RCC 7860 (cell line): ENCODE measurements at regions not wholly inside any gene's neighbourhood (a gene's known extent, or its start where the extent isn't known, plus 50 kb on each side); places are given as distances from the start of the nearest gene placed in this dataset.
"Not testable (repeated sequence)": the region's sequence is repeated elsewhere in the genome, so short reads cannot be mapped to it uniquely, and the experiment has no call there.

Experiments used
- DNase-seq: peaks from one replicate; pipeline ENCODE4 v3.0.0-alpha.2; 2015; ENCODE audit warnings: low spot score
- FAIRE-seq: peaks from 2 replicates; lab custom pipeline; 2012; peaks lifted over from hg19 to GRCh38; lab: Jason Lieb, UNC

DNA sequence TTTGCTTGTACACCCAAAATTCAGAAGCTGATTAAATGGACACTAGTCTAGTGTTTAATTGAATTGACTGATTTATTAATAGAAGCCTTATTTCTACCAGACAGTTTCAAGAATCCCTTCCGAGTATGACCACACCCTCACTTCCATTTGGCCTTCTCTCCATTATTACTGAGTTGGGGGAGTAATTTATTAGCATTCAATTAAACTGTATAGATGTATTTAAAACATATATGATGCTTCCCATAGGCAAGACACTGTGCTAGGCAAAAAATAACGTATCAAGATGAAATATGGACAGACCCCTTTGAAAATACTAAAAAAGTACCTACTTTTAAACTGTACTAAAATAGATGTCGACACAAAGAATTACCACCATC lies 112.9 kb upstream of the PHACTR1 start:
- no peak for FAIRE-seq
- DNase-seq = no peak

DNA sequence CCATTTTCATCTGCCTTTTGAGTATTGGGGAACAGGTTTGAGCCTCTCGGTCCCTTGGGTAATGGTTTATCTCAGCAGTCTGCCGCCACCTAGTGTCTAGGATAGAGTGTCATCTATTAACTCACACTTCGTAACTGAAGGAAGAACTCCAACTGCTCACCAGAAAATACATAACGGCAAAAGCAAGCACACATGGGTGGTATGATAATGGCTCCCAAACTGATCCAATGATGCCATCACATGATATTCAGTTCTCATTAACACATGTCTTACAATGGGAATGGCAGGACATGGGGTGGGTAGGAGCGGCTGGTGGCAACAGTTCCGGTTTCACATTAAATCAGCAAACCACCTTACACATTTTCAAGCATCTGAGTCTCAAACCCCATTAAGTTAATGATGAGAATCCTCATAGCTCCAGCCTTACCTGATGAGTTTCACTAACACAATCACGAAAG lies 110.7 kb upstream of the PHACTR1 start:
- DNase-seq = peak; percentile 60
- peak; percentile 59 for FAIRE-seq

DNA sequence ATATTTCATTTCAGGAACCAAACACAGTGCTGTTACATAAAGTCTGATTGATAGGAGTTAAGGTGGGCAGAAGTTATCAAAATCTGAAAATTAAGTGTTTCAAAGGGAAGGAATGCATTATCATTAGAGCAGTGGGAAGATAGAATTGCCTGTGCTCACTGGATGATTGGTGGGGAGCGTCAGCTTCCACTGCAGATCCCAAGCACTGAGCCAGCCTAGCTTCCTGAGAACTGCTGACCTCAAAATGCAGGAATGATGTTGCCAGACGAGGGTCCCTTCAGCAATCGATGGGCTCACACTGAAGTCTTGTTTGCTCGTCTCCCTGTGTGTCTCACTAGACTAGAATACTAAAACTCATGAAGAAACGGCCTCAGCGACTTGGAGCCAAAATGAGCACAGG lies 110.0 kb upstream of the PHACTR1 start:
- DNase-seq (no peak), FAIRE-seq (no peak)

DNA sequence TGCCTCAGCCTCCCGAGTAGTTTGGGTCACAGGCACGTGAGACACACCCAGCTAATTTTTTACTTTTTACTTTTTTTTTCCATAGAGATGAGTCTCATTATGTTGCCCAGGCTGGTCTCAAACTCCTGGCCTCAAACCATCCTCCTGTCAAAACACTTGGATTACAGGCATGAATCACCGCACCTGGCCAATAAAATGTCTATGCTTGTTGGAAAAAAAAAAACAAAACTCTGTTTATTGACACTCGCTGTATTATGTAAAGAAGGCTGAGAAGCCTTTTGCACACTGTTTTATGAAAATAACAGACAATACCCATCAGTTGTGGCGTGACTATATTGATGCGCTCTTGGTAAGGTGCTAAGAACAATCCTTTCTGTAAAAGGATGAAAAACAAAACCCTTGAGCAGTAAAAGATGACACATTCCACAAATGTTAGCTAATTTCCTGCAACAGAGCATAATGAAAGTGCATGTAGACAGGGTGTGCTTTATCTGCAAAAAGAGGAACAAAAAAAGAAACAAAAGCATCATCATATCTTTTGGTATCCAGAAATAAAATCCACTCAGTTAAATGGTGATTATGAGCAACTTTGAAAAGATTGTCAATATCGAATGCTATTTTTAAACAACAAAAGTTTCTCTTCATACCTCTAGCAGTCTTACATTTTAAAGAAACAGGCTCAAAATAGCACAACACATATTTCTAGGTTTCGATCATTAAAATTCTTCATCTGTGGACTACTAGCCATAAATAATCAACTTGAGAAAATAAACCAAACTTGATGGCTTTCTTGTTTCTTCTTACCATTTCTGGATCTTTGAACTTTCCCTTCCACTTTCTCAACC lies 108.3 kb upstream of the PHACTR1 start:
- no peak for FAIRE-seq
- DNase-seq = peak; percentile 16

DNA sequence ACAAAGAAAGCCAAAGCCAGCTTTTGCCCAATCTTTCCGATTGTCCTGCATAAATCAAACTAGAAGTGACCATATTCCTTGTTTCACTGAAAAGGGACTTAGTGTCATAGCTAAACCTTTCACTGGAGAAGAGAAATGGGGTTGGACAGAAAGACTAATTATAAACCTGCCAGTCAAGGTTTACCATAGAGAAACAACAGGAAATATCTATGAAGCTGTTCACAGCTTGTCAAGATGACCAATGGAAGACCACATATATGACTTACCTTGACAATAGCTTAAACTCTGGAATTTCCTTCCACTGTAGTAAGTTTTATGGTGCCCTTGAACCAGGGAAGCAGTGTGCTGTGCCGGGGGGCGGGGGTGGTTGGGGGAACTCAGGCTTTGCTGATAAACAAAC lies 107.7 kb upstream of the PHACTR1 start:
- FAIRE-seq (no peak), DNase-seq (no peak)

DNA sequence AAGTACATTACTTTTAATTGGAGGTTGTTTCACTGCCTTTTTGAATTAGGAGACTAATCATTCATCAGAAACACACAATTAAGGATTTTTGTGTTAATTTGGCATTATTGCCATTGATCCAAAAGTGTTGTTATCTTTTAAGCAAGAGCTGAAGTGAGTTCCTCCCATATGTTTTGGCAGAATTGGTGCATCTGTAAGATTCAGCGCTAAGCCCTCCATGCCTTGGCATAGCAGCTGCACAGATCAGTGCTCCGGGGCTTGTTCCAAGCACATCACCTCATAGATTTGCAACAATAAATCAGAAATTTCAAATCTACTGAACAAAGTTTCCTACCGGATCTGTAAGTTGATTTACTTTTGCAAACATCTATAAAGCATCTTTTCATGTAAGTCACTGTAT lies 106.8 kb upstream of the PHACTR1 start:
- no peak for FAIRE-seq
- DNase-seq = no peak

DNA sequence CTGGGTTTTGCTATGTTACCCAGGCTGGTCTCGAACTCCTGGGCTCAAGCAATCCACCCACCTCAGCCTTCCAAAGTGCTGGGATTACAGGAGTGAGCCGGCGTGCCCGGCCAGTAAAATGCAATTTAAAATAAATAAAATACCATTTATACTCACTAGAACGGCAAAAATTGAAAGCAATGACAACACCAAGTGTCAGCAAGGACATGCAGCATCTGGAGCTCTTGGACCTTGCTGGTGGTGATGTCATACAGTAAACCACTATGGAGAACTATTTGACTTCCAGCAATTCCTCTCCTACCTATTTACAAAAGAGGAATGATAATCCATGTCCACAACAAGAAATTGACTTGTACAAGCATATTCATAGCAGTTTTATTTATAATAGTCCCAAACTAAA lies 105.7 kb upstream of the PHACTR1 start:
- DNase-seq (no peak), FAIRE-seq (no peak)

DNA sequence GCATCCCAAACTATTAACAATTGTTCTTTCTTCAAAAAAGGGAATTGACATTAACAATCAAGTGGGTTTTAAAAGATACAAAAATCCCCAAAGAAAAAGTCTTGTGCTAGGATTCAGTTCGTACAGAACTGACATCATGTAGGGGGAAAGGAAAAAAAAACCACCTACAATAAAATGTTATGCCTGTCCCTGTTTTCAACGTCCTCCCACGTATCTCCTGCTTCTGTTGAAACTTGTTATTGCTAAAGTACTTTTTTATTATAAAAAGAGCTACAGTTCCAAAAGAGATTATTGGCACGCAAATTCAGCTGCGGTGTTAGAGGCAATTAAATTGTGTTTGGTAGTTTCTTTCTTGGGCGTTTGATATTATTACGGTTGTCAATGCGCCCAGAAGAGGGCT lies 102.8 kb upstream of the PHACTR1 start:
- FAIRE-seq (no peak), DNase-seq (no peak)

DNA sequence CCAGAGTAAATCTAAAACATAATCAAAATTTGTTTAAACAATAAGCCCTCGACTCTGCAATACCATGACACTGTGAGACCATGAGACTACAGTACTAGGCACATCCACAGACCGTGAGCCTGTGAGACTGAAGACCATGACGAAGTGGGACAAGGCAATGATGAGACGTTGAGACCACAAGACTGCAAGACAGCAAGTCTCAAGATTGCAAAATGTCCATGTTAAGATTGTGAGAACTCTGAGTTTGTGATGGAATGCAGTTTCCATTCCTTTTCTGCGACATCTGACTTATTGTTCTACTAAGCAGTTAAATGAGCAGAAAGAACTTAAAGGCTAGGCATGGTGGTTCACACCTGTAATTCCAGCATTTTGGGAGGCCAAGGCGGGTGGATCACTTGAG lies 102.1 kb upstream of the PHACTR1 start:
- FAIRE-seq (no peak), DNase-seq (no peak)

DNA sequence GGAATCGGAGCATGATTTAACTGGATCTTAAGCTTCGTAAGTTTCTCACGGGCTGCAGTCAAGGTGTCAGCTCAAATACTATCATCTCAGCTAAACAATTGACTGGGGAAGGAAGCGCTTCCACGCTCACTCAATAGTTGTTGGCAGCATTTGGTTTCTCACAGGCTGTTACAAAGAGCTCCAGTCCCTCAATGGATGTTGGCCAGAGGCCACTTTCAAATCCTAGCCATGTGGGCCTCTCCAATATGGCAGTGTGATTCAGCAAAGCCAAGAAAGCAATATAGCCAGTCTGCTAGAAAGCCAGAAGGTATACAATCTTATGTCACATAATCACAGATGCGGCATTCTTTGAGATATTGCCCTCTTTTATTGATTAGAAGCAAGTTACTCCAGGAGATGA lies 98.3 kb upstream of the PHACTR1 start:
- DNase-seq = no peak
- FAIRE-seq = no peak

DNA sequence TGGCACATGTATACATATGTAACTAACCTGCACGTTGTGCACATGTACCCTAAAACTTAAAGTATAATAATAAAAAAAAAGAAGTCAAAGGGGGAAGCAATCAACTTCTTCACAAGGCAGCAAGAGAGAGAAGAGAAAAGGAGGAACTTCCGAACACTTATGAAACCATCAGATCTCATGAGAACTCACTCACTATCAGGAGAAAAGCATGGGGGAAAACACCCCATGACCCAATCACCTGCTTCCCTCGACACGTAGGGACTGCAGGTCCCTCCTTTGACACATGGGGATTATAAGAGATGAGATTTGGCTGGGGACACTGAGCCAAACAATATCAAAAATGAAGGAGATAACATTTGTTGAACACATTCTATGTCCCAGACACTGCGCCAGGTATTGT lies 94.8 kb upstream of the PHACTR1 start:
- DNase-seq (no peak), FAIRE-seq (no peak)

DNA sequence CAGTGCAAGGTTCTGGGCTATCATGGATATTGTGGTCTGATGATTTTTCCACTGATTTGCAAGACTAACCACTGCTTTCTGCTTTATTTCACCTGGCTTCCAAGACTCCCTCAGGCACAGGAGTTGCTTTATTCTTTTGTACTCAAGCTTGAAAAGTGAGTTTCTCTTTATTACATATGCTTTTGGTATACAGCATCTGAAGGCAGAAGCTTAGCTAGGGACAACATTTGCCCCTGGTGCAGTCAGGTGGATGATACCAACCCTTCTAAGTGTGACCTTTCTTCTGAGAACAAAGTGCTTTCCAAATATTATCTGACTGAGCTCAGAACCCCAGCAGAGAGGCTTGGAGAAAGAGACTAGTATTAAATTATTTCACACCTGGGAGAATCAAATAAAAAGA lies 94.0 kb upstream of the PHACTR1 start:
- DNase-seq = no peak
- no peak for FAIRE-seq

DNA sequence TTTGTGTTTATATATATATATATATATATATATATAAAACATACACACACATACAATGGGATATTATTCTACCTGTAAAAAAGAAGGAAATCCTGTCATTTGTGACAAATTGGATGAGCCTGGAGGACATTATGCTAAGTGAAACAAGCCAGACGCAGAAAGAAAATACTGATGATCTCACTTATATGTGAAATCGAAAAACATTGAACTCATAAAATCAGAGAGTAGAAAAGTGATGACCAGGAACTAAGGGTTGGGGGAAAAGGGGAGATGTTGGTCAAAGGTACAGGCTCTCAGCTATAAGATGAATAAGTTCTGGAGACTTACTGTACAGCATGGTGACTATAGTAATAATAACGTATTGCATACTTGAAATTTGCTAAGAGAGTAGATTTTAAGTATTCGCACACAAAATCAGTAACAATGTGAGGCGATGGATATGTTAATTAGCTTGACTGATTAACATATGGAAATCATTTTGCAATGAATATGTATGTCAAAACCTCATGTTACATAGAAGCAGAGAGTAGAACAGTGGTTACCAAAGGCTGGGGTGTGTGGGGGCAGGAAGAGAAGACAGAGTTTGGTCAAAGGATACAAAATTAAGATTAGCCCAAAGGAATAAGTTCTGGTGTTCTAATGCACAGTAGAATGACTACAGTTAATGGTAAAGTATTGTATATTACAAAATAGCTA lies 92.3 kb upstream of the PHACTR1 start:
- DNase-seq = no peak
- FAIRE-seq = no peak

DNA sequence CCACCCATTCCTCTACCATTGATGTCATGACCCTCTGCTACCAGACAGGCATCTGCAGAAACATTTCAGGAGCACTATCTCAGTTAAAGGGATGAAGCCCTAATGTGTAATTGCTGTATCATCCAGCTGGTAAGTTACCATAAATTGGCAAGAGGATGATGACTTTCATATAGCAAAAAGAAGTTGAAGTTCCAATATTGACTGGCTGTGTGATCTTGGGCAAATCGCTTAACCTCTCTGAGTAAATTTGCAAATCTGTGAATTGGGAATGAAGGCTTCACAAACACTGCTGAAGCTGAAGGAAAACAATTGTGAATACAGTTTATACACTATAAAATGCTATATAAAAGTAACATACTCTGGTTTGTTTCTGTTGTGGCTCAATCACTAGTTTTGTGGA lies 89.5 kb upstream of the PHACTR1 start:
- DNase-seq = no peak
- FAIRE-seq = no peak

DNA sequence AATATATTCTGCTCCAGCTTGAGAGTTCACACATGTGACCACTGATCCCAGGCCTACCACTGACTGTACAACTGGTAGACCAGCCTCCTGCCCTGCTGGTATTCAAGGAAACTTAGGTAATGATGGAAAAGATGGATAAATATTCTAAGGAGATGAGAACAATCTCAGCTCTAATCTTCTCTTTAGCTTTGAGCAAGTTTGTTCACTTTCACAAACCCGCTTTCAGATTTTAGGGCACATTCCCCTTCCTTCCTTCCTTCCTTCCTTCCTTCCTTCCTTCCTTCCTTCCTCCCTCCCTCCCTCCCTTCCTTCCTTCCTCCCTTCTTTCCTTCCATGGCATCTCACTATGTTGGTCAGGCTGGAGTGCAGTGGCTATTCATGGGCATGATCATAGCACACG lies 88.2 kb upstream of the PHACTR1 start:
- FAIRE-seq (no peak), DNase-seq (no peak)

DNA sequence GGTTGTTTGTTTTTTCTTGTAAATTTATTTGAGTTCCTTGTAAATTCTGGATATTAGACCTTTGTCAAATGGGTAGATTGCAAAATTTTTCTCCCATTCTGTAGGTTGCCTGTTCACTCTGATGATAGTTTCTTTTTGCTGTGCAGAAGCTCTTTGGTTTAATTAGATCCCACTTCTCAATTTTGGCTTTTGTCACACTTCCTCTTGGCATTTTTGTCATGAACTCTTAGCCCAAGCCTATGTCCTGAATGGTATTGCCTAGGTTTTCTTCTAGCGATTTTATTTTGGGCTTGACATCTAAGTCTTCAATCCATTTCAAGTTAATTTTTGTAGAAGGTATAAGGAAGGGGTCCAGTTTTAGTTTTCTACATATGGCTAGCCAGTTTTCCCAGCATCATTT lies 82.8 kb upstream of the PHACTR1 start:
- DNase-seq, FAIRE-seq: not testable (repeated sequence)

DNA sequence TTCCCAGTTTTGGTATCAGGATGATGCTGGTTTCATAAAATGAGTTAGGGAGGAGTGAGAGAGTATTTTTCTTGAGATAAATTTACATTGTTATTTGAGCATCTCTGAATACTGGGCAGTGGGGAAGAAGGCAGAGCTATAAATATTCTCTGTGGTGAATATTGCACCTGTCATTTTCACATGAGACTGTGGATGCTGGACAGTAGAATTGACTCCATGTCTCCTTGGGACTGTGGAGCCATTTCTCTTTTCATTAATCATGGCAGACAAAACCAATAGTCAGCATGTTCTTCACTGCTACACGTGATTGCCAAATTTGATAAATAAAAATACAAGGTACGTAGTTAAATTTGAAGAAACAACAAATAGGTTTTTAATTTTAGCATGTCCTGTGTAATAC lies 81.2 kb upstream of the PHACTR1 start:
- DNase-seq (no peak), FAIRE-seq (no peak)

DNA sequence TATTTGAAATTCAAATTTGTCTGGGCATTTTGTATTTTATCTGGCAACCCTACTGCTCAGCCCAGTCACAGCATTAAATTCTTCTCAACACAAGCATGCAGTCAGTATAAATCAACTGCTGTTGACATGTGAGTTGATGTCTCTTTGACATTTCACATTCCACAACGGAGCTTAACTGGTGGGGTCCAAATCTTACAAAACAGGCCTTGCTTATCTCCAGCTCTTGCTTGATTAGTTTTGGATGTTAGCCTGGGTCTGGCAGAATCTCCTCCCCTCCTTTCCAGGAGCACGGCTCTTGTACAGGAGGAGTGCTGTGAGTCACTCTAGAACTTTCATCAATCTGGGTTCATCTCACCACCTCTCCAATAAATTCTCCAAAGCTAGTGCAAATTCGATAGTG lies 80.8 kb upstream of the PHACTR1 start:
- DNase-seq = no peak
- FAIRE-seq = no peak

DNA sequence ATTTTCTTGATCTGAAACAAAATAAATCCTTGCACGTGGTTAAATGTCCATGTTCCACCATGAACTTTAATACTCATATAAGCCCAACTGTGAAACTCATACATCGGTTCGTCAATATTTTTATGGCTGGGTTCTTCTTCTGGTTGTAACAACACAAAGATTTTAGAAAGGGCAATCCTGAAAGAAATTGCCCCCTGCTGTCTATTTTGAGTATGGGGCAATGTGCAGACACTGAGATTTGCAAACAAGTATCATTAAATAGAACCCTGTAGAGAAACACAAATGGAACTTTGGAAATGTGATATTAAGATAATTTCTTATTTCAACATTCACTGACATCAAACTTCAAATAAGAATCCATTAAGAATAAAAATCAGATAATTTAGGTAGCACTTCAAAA lies 80.2 kb upstream of the PHACTR1 start:
- no peak for DNase-seq
- FAIRE-seq = no peak

DNA sequence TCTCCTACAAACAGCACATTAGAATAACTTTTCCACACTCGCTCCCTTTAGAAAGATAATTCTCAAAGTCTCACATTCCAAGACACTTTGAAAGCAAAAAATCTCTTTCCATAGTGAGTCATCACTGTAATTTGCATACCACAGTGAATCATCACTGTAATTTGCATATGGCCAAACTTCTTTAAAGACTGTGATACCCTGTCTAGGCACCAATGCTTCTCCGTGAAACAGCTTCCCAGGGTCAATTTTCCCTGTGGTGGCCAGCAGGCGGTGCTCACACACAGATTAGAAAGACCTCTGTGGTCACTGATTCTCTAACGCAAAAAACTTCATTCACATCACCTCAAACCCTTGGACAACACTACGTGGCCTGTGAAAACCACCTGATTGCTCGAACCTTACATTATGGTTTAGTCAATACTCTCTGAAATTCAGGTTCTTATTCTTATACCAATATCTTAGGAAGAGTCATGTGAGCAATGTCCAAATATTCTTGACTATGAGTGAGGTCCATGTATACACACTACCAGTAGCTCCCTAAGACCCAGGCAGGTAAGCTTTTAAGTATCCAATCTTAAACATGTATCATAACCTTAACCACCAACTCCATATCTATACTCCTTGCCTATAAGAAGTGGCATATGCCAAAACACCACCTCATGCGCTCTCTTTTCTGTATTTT lies 78.5 kb upstream of the PHACTR1 start:
- DNase-seq = peak; percentile 62
- FAIRE-seq = peak; percentile 64

DNA sequence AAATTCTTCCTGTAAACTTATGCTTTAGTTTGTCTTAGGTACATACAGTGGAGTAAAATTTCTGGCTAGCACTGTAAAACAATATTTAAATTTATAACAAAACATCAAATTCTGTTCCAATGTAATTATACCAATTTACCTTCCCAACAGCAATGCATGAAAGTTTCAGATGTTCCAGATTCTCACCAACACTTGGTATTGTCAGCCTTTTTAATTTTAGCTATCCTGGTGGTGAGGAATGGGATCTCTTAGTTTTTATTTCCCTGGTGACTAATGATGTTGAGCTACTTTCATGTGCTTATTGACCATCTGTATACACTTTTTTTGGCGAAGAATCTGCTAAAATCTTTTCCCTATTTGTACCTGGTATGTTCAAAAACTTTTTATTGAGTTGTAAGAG lies 76.1 kb upstream of the PHACTR1 start:
- FAIRE-seq (no peak), DNase-seq (no peak)

DNA sequence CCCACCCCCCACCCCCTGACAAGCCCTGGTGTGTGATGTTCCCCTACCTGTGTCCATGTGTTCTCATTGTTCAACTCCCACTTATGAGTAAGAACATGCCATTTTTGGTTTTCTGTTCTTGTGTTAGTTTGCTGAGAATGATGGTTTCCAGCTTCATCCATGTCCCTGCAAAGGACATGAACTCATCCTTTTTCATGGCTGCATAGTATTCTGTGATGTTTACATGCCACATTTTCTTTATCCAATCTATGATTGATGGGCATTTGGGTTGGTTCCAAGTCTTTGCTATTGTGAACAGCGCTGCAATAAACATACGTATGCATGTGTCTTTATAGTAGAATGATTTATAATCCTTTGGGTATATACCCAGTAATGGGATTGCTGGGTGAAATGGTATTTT lies 74.8 kb upstream of the PHACTR1 start:
- not testable (repeated sequence) for DNase-seq, FAIRE-seq
